Smooth muscle cell (in vitro differentiated cells): ENCODE measurements at regions not wholly inside any gene's neighbourhood (a gene's known extent, or its start where the extent isn't known, plus 50 kb on each side); places are given as distances from the start of the nearest gene placed in this dataset.

ENCODE experiments used
- DNase-seq: peaks from one replicate; lab custom pipeline; 2025; ENCODE audit not compliant: unreplicated experiment; lab: John Stamatoyannopoulos, UW
- H2AFZ ChIP-seq: fragments of 200-600 bp; sonication (generic); 2 replicates; pipeline ENCODE4 v1.6.0; 2016; ENCODE audit warnings: antibody characterized with exemption, low read depth, mild to moderate bottlenecking
- H3F3A ChIP-seq: fragments of 200-600 bp; sonication (generic); 2 replicates; pipeline ENCODE4 v1.6.0; 2017; ENCODE audit warnings: antibody characterized with exemption, low read depth
- H3K27ac ChIP-seq: fragments of 200-600 bp; sonication (generic); 2 replicates; pipeline ENCODE4 v1.5.1; 2016; ENCODE audit warnings: low read depth, mild to moderate bottlenecking
- H3K27me3 ChIP-seq: fragments of 200-600 bp; sonication (generic); 2 replicates; pipeline ENCODE4 v1.6.1; 2016; ENCODE audit warnings: low read depth, mild to moderate bottlenecking
- H3K36me3 ChIP-seq: fragments of 200-600 bp; sonication (generic); 2 replicates; pipeline ENCODE4 v1.5.1; 2016; ENCODE audit warnings: low read depth
- H3K4me1 ChIP-seq: fragments of 200-600 bp; sonication (generic); 2 replicates; pipeline ENCODE4 v1.5.1; 2016; ENCODE audit warnings: low read depth
- H3K4me2 ChIP-seq: fragments of 200-600 bp; sonication (generic); 2 replicates; pipeline ENCODE4 v1.6.0; 2016; ENCODE audit warnings: mild to moderate bottlenecking
- H3K4me3 ChIP-seq: fragments of 200-600 bp; sonication (generic); 2 replicates; pipeline ENCODE4 v1.5.1; 2016; ENCODE audit warnings: mild to moderate bottlenecking
- H3K79me2 ChIP-seq: fragments of 200-600 bp; sonication (generic); 2 replicates; pipeline ENCODE4 v1.6.0; 2016; ENCODE audit warnings: low read depth, mild to moderate bottlenecking
- H3K9ac ChIP-seq: fragments of 200-600 bp; sonication (generic); 2 replicates; pipeline ENCODE4 v1.6.0; 2016; ENCODE audit warnings: low read depth
- H3K9me3 ChIP-seq: fragments of 200-600 bp; sonication (generic); replicated peaks from 2 replicates; pipeline ENCODE4 v1.5.1; 2016; ENCODE audit warnings: low read depth
- H4K20me1 ChIP-seq: fragments of 200-600 bp; sonication (generic); 2 replicates; pipeline ENCODE4 v1.6.0; 2016; ENCODE audit warnings: low read depth
- WGBS: methylation state at CpG from one replicate; pipeline ENCODE4 v1.1.7; 2016; ENCODE audit warnings: low lambda C conversion rate; 5-methylcytosine and 5-hydroxymethylcytosine counted together
- TF ChIP-seq, protein P1 (sequence below): fragments of 200-600 bp; sonication (generic); IDR thresholded peaks from 2 replicates; pipeline ENCODE4 v1.5.1; 2017; ENCODE audit warnings: borderline replicate concordance, mild to moderate bottlenecking, antibody characterized with exemption; ENCODE audit not compliant: insufficient read depth, poor library complexity, severe bottlenecking

GRCh38 chr7:17013204-17013603 lies 131.4 kb upstream of the AGR3 start:
- WGBS, result 56% methylated on average over 3 of the region's 3 CpGs
- no peaks in the 10 kb centered on the region for H3K79me2 ChIP-seq
- H3K27me3 ChIP-seq, result no peaks in the 10 kb centered on the region
- H3K4me3 ChIP-seq, result no peak overlapping the region
- H3K36me3 ChIP-seq, result no peaks in the 10 kb centered on the region
- no peaks in the 10 kb centered on the region for H4K20me1 ChIP-seq
- no peak overlapping the region for H3K9ac ChIP-seq
- no peaks in the 10 kb centered on the region for H3K9me3 ChIP-seq
- H3F3A ChIP-seq, result peaks cover 6% of the 10 kb centered on the region
- H3K27ac ChIP-seq, result peak overlapping the region; percentile 41
- DNase-seq, result no peak
- H2AFZ ChIP-seq, result no peak overlapping the region
- H3K4me1 ChIP-seq, result peaks cover 11% of the 10 kb centered on the region
- TF ChIP-seq, protein P1, sequence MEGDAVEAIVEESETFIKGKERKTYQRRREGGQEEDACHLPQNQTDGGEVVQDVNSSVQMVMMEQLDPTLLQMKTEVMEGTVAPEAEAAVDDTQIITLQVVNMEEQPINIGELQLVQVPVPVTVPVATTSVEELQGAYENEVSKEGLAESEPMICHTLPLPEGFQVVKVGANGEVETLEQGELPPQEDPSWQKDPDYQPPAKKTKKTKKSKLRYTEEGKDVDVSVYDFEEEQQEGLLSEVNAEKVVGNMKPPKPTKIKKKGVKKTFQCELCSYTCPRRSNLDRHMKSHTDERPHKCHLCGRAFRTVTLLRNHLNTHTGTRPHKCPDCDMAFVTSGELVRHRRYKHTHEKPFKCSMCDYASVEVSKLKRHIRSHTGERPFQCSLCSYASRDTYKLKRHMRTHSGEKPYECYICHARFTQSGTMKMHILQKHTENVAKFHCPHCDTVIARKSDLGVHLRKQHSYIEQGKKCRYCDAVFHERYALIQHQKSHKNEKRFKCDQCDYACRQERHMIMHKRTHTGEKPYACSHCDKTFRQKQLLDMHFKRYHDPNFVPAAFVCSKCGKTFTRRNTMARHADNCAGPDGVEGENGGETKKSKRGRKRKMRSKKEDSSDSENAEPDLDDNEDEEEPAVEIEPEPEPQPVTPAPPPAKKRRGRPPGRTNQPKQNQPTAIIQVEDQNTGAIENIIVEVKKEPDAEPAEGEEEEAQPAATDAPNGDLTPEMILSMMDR, result no peak
- peak overlapping the region; percentile 21 for H3K4me2 ChIP-seq

DNA sequence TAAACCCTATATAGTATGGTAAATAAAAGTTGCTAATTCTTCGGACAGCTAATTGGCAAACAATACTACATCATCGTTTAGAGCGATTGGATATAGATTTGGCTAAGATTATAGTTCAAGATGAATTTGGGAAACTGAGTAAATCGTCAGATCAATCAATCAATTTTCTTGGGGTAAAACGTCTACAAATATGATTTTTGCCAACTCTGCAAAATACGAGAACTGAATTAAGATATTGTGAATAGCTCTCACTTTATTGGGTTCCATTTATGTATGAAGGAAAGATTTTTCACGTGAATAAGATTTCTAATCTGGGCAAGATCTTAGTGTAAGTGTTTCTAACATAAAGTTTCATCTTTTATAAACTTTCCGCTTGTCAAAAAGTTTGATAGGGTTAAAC lies 132.9 kb upstream of the AGR3 start:
- DNase-seq, result no peak
- Histone ChIP-seq H3K36me3 (no peaks in the 10 kb centered on the region), H3F3A (peaks cover 6% of the 10 kb centered on the region), H3K27me3 (no peaks in the 10 kb centered on the region), H2AFZ (no peak overlapping the region), H3K9me3 (no peaks in the 10 kb centered on the region), H3K4me3 (no peak overlapping the region), H3K9ac (no peak overlapping the region), H4K20me1 (no peaks in the 10 kb centered on the region), H3K4me2 (no peak overlapping the region), H3K4me1 (peaks cover 11% of the 10 kb centered on the region), H3K27ac (no peak overlapping the region), H3K79me2 (no peaks in the 10 kb centered on the region)
- 97% methylated on average over 8 of the region's 8 CpGs for WGBS
- TF ChIP-seq, protein P1, result no peak

GRCh38 chr7:17015598-17016031 lies 133.8 kb upstream of the AGR3 start:
- Histone ChIP-seq H2AFZ (peak overlapping the region; percentile 83), H3K9me3 (no peaks in the 10 kb centered on the region), H3K4me3 (no peak overlapping the region), H3K27ac (peak overlapping the region; percentile 83), H3K79me2 (no peaks in the 10 kb centered on the region), H3K4me1 (peaks cover 11% of the 10 kb centered on the region), H3F3A (peaks cover 6% of the 10 kb centered on the region), H4K20me1 (no peaks in the 10 kb centered on the region), H3K9ac (peak overlapping the region; percentile 47), H3K36me3 (no peaks in the 10 kb centered on the region), H3K27me3 (no peaks in the 10 kb centered on the region), H3K4me2 (peak overlapping the region; percentile 71)
- WGBS, result 27% methylated on average over 4 of the region's 4 CpGs
- TF ChIP-seq, protein P1, result no peak
- no peak for DNase-seq

DNA sequence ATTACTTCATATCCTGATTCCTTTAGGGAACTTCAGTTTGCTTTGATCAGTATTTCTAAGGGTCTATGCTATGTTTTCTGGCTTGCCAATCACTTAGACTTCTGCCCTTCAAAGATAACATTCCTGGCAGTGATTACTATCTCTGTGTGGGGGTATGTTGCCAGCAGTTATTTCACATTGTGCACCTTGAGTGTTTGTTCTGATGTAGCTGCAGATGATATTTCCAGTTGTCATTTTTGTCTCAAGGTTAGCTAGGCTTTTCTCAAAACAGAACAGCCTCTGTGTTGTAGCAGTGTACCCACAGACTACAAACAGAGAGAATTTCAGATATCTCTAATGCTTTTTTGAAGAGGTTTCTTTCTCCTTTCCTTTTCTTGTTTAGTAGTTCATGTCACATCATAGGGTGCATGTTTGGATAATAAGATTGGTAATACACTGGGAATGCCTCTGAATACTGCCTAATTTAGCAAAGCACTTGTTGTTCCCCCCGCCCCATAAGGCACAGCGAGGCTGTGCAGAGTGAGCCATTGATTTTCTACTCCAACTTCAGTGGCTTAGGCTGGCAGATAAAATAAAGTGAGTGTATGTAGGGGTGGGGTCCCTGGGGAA lies 134.7 kb upstream of the AGR3 start:
- no peaks in the 10 kb centered on the region for H3K79me2 ChIP-seq
- DNase-seq, result no peak
- no peaks in the 10 kb centered on the region for H3K27me3 ChIP-seq
- H3K9me3 ChIP-seq, result no peaks in the 10 kb centered on the region
- H2AFZ ChIP-seq, result peak overlapping the region; percentile 18
- no peaks in the 10 kb centered on the region for H3K36me3 ChIP-seq
- H3K9ac ChIP-seq, result no peak overlapping the region
- no peak overlapping the region for H3K4me2 ChIP-seq
- H3K4me3 ChIP-seq, result no peak overlapping the region
- 97% methylated on average over 2 of the region's 2 CpGs for WGBS
- peaks cover 11% of the 10 kb centered on the region for H3K4me1 ChIP-seq
- TF ChIP-seq, protein P1, result no peak
- H4K20me1 ChIP-seq, result no peaks in the 10 kb centered on the region
- peak overlapping the region; percentile 3 for H3K27ac ChIP-seq
- peaks cover 6% of the 10 kb centered on the region for H3F3A ChIP-seq
